ENCODE measurements at regions not wholly inside any gene's neighbourhood (a gene's known extent, or its start where the extent isn't known, plus 50 kb on each side); places are given as distances from the start of the nearest gene placed in this dataset.

DNA sequence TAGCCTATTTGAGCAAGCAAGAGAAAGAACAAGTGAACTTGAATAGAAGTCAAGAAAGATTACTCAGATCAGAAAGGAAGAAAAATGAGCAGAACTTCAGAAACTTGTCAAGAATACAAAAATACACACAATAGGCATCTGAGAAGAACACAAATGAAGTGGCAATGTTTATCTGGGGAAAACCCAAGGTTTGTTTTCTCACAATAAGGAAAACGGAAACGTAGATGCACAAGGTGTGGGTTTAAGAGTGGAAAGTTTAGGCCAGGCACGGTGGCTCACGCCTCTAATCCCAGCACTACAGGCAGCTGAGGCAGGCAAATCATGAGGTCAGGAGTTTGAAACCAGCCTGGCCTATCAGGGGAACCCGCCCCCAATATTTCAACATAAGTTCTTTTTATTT lies 159.5 kb upstream of the GYPC start:
- no peak for DNase-seq (ENCODE audit: low spot score)

DNA sequence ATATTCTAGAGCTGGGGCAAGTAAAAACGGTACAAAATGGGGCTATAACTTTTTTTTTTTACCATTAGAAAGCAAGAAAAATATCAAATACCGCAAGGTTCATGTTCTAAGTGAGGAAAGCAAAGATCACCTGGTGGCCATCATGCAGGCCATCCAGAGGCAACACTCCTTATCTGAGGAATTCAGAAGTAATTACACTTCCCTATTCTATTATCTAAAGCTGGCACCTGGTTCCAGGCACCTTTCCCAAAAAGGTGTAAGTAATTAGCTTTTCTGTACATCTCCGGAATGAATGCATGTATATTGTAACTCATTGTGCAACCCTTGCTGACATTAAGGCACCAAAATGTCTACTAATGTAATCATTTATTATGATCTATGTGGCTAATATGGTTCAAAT lies 152.5 kb upstream of the GYPC start:
- no peak for DNase-seq (ENCODE audit: low spot score)

DNA sequence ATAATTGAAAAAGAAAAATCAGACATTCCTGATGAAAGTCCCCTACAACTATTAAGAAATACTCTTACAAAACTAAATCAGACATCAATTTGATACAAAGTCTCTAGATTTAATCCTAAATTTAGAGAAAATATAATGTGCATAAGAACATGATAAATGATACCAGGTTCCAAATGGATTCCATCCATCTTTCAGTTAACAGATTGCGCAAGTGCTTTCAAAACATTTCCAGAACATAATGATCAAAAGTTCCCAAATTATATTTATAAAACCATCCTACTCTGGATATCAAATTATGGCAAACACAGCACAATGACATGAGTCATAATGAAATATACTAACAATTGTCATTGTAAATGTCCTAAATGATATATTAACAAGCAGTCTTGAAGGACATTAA lies 151.0 kb upstream of the GYPC start:
- no peak for DNase-seq (ENCODE audit: low spot score)

DNA sequence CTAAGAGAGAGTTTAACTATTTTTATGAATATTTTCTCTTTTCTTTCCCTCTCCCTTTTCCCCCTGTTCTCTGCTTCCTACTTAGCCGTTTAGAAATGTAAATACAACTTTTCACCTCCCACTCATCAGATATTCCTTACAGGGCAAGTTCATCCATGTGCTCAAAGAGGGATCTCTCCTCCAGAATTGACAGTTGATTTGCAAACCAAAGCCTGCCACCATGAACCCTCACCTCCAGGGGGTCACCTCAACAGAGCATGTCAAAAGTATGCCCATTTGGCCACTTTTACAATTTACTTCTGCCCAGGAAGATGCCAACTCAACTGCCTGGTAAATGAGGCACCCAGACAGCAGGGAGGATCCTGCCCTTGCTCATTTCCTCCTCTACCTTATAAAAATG lies 149.2 kb upstream of the GYPC start:
- no peak for DNase-seq (ENCODE audit: low spot score)

DNA sequence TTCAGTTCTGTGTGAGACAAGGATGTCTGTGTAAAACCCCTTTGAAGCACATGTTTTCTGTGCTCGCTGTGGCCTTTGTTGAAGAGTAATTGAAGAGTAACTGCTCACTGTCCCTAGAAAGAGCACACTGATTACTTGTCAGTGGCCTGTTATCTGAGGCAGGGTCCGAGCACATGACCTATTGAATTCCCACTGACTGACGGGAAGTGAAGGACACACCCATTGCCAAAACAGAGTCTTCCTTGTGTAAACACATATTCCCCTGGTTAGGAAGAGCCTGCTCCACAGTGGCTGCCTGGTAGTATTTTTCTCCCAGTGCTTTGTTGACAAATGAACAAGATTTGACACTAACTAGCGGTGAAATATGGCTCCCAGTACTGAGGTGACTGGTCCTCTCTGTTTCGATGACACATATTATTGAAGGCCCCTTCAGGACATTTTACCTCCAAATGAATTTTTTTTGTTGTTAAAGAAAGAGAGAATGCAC lies 148.5 kb upstream of the GYPC start:
- no peak for DNase-seq (ENCODE audit: low spot score)

DNA sequence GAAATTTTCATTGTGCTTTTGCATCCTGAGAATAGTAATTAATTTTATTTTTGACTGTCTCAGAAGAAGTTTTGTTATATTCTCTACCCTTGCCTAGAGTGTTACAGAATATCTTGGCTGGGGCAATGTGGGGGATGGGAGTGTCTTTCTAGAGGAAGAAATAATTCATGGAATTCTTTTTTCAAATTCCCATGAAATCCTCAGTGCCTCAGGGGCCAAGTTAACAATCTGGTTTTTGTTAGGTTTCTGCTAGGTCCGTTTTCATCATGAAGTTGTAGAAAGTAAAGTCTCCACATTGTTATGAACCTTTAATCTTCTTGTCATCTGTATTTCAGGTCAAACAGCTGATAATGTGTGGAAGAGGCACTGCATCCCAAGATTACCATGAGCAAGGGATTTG lies 145.6 kb upstream of the GYPC start:
- no peak for DNase-seq (ENCODE audit: low spot score)

DNA sequence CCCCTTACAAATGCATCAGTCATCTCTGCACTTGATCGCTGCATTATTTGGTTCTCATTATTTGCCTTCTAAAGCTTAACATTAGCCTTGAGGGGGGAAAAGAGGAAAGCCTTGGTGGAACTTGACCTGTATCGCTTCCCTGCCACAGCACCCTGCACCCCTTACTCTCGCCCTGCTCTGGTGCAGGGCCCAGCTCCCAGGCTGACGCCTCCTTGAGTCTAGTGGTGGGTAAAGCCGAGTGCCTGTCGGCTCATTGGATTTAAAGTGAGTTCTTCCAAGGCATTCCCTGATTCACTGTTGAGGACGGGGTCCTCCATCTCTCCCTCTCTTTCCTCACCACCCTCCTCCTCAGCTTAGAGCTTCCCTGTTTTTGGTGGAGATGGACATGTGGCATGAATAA lies 145.0 kb upstream of the GYPC start:
- DNase-seq (ENCODE audit: low spot score): no peak

DNA sequence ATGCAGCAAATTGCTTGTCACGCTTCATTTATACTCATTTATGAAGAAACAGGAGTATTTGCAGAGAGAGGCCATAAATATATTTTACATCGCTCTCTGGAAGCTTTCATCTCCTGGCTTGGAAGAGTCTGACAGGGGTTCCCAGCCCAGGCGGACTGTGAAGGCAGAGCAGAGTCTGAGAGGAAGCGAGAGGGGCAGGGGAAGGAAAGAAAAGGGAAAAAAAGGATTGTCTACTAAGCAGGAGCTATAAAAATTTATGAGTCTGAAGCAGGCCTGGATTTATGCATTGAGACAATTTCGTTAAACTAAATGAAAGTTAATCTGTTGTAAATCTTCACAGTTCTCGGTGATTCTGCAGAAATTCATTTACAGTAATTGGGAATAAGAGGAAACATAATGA lies 143.9 kb upstream of the GYPC start:
- DNase-seq (ENCODE audit: low spot score): no peak

DNA sequence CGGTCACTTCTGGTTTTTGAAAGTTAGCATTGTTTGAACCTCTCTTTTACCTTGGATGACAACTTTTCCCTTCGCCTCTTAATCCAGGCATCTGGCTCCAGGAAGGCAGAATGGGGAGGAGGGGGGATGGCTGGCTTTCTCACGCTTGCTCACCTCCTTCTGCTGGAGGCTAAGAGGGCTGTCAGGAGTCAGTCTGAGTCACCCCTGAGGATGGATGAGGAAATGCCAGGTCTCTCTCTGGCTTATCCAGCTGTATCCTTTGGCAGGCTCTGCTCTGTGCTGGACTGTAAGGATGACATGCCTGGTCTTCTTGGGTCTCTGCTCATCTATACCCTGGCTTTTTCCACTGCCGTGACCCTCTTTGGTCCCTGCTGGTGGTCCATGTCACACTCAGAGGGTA lies 142.9 kb upstream of the GYPC start:
- no peak for DNase-seq (ENCODE audit: low spot score)

DNA sequence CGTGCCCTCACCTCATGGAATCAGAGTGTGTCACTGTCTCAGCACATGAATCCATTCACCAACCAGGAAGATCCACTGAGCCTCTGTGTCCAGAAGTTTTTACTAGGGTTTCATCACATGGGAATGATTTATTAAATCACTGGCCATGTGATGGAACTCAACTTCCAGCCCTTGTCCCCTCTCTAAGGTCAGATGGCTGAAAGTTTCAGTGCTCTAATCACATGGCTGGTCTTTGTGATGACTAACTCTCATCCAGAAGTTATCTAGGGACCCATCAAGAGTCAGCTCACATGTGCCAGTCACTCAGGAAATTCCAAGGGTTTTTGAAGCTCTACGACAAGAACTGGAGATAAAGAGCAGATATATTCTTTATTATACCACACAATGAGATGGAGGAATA lies 140.5 kb upstream of the GYPC start:
- DNase-seq (ENCODE audit: low spot score): no peak

DNA sequence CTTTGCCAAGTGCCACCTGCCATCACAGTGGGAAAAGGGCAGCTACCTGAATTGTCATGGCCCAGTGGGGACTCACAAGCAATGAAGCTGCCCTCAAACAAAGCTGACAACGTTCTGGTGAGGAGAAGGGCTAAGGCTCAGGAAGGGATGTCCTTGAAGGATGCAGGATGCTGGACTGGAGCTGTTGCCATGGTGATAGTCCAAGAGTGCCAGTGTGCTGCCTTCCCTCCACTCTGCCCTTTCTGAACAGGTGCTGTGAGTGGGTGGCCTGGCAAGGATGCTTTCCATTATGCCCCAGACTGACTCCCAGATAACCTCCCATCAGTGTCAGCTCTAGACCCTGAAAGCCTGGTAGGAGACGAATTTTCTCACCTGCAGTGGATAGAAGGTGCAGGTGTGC lies 137.8 kb upstream of the GYPC start:
- no peak for DNase-seq (ENCODE audit: low spot score)

DNA sequence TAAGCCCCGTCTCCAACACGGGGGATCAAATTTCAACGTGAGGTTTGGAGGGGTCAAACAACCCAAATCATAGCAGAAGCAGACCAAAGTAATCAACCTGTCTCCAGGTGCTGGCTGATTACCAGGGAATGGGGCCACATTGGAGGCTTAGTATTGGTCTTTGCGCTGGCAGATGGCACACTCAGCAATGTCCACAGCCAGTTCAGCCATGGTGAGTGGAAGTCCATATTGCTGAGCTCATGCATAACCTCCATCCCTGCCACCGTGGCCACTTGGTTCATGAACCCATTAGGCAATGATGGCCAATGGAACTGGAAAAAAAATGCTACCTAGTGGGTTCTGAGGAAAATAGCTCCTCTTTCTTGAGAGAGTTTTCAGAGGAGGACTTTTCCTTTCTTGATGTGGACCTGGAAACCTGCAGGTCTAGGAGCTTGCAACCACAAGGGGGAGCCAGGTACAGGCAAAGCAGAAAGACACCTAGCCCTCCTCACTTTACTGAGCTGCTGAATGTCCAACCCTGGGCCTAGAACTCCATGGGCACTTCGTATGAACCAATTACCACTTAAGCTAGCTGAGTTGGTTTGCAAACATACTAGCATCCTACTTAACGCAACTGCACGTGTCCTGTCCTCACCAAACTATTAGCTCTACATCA lies 128.0 kb upstream of the GYPC start:
- DNase-seq (ENCODE audit: low spot score): peak; percentile 69

DNA sequence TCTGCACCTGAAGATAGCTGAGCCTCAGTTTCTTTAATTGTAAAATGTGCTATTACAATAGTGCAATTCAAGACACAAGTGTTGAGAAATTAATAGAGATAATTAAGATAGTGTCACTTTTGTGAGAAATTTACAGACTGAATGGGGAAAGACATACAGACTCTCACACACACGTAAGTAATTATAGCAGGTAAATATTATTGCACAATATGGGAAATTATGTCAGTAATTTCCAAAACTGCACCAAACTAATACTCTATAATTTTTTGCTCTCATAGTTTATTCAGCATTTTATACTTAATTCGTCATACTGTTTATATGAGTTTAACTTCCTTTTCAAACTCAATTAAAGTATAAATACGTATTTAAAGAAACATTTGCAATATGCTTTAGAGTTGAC lies 124.9 kb upstream of the GYPC start:
- no peak for DNase-seq (ENCODE audit: low spot score)

DNA sequence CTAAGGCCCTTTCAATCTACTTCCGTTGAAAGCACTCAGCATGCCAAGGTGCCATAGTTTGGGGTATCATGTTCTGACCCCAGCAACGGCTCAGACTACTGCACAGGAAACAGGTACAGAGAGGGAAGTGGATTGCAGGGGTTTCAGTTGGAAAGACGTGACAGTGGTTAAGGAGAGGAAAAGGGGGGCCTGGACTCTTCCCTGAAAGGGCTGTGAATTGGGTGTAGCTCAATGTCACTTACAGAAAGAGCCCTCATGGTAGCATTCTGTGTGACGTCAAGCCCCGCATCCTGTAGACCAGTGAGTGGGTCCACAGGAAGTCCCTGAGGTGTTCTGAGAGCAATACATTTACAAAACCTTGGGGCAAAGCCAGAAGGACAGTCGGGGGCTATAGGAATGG lies 121.5 kb upstream of the GYPC start:
- DNase-seq (ENCODE audit: low spot score): no peak

DNA sequence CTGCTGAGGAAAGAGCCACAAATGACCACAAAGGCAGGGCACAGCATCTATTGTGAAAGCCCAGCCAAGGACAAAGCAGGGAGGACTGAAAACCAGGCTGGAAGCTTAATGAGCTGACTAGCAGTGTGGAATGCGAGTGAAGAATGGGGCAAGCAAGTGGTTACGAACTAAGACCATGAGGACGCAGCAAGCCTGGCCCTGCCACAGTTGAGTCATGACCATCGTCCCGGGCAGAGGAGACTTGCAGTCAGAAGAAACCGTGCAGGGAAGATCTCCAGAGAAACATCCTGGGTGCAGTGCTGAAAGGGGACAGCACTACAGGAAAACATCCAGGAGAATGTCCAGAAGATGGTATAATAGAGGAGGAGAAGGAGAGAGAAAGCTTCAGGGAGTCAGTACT lies 120.5 kb upstream of the GYPC start:
- DNase-seq (ENCODE audit: low spot score): no peak

DNA sequence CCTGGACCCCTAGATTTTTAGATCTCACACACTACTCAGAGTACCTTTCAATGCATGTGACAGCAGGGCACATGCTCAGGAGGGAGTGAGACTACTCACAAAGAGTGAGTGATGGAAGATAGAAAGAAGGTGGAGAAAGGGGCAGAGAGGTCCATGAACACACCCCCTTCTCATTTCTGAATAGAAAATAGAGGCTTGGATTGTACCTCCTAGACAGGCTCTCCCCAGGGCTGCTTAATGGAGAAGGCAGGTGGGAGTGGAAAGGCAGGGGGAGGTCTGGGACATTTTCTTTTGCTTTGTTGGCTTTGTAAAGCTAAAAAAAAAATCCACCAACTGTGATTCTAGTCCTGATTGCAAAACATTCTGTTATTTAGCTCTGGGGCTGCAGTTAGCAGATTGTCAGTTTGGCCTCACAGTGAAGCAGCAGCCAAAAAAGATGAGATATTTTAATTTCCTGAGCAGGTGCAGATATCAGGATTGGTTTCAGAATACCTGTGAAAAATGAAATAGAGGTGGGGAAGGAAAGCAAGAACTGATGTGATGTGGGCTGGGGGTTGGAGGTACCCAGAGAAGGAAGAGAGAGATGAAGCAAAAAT lies 119.3 kb upstream of the GYPC start:
- no peak for DNase-seq (ENCODE audit: low spot score)

DNA sequence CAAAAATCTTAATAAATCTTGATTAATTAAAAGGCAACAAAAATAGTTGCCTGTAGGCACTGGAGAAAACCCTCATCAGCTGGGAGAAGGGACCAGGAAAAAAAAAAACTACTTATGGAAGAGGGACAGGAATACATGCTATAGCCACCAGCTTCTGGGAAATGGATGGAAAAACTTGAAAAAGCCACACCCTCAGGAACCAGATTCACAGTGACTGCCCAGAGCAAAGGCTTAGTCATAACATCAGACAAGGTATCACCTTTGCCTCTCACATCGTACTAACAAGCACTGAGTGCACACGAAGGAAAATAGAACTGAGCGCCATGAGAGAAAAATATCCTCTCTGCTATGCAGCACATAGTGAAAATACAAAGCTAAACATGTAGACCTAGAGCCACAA lies 116.9 kb upstream of the GYPC start:
- no peak for DNase-seq (ENCODE audit: low spot score)

DNA sequence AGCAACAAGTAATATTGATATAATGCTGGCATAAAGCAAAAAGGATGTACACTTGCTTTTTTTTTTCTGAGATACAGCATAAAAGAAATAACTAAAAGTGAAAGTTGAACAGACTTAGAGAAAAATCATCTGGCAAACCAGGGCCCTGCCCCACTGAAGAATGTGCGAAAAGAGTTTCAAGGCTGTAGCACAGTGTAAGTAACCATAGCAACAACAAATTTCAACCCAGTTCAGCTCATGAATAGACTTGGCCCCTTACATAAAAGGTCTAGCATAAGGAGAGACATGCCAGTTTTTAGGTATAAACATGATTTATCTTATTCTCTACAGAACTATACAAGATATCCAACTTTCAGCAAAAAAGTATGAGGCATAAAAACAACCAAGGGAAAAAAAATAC lies 113.7 kb upstream of the GYPC start:
- DNase-seq (ENCODE audit: low spot score): no peak

DNA sequence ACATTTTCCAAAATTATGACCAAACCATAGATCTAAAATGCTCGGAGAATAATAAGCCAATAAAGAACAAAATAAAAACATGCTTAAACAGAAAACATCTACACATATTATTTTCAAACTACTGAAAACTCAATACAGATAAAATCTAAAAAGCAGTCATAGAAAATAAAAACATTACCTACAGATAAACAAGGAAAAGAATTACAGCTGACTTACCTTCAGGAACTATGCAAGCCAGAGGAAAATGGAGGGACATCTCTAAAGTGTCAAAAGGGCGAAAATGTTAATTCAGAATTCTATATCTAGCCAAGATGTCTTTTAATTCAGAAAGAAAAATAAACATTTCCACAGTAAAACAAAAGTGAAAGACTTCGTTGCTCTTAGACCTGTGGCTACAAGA lies 112.9 kb upstream of the GYPC start:
- peak; percentile 5 for DNase-seq (ENCODE audit: low spot score)

DNA sequence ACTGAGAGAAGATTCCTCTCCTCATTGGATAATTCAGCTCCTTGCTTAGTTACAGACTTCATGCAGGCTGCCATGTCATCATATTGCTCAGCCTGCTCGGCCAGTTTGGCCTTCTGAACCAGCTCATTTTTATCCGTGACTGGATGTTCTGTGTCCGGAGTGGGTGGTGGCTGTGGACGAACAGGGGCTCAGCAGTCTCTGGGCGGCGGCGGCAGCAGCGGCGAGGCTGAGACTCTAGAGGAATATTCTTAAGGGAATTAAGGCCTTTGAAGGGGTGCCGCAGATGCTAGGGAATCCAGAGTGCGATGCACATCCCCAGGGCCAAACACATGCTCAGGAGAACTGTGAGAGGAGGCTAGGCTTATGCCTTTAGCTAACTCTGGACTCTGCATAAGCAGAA lies 97.9 kb upstream of the GYPC start:
- DNase-seq (ENCODE audit: low spot score): no peak

DNA sequence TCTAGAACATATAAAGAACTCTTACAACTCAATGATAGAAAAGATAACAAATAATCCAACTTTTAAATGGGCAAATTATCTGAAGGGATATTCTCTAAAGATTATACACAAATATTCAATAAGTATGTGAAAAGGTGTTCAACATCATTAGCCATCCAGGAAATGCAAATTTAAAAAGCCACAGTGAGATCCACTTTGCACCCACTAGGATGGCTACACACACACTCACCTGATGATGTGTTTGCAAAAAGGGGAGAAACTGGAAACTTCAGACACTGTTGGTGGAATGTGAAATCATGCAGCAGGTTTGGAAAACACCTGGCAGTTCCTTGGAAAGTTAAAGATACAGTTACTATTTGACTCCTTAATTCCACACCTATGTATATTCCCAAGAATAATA lies 87.2 kb upstream of the GYPC start:
- DNase-seq (ENCODE audit: low spot score): no peak

DNA sequence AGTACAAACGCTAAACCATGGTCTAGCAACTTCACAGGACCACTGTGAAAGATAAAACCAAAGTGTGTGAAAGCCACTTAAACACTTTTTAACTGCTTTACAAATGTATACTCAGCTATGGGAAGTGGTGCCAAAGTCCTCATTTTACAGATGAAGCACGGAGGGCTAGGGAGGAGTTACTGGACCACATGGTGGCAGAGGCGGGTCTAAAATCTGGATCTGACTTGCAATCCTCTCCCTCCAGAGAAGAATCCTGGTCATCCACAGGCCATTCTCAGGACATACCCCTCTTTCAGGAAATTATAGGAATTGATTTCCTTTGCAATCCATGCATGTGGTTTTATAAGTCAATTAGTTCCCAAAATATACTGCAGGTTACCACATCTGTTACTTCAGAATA lies 84.6 kb upstream of the GYPC start:
- DNase-seq (ENCODE audit: low spot score): no peak

DNA sequence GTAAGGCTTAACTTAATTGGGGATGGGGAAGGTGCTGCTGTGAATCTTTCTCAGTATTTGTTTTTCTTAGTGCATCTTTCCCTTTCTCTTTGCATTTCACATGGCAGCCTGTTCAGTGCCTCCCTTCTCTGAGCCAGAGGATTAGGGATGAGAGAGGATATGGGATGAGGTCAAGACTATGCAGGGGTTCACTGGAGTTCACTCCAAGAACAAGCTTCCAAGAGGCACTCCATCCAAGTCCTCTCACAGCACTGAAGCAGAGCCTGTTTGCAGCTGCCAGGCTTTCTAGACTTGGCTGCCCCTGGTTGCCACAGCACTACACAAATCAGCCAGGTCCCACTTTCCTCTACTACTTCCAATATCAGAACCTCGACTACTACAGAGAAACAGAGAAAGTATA lies 80.3 kb upstream of the GYPC start:
- DNase-seq (ENCODE audit: low spot score): no peak

DNA sequence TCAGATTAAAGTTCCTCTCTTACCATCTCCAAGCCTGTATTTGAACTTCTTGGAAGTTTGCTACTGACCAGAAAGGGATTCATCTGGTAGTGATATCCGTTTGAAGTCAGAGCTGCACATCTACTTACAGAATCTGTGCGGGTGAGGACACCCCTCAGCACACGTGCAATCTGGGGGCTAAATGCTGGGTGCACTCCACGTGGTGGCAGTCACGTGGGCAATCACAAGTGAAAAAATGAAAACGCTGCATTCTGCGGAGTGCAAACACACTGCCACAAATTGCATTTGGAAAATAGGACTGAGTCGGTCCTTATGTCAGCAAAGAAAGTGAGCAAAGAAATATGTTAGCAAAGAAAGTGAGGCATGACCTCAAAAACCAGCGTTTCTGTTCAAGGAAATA lies 76.1 kb upstream of the GYPC start:
- no peak for DNase-seq (ENCODE audit: low spot score)
